ENCODE measurements at regions not wholly inside any gene's neighbourhood (a gene's known extent, or its start where the extent isn't known, plus 50 kb on each side); places are given as distances from the start of the nearest gene placed in this dataset.

DNA sequence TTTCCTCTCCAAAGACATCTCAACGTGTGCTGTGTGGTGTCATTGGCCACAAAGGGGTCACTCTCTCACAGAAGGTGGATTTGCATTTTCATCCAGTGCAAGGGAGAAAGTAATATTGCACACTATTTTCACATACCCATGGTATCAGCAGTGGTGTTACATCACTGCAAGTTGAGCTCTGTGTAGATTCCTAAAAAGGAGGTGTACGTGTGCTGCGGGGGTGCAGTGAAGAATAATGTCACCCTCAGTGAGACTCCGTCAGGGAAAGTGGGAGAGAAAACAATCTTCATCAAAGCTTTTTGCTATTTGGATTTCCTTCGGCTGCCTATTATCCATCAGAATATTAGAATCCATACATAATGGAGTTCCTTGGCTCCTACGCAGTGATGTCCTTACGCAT is 733.8 kb upstream of the FANCL start:
- Mint-ChIP-seq H3K4me3 (no peak overlapping the region), H3K27ac (no peak overlapping the region), H3K27me3 (no peaks in the 10 kb centered on the region), H3K36me3 (no peaks in the 10 kb centered on the region), H3K4me1 (no peaks in the 10 kb centered on the region), H3K9me3 (peaks cover 0 to 3% (median 0%) of the 10 kb centered on the region in 8 donors)
- ChIA-PET CTCF (ENCODE audit: partially characterized antibody) (no interaction called here), POLR2A (ENCODE audit: partially characterized antibody) (no interaction called here)
- Histone ChIP-seq H3K4me3 (ENCODE audit: low read length in 2 of 2) (no peak overlapping the region), H3K9me3 (ENCODE audit: control insufficient read depth in 1 of 2, low read length in 2 of 2) (no peaks in the 10 kb centered on the region), H3K27ac (ENCODE audit: low read depth, low read length) (no peak overlapping the region), H3K36me3 (ENCODE audit: insufficient read depth, low read length) (no peaks in the 10 kb centered on the region), H3K4me1 (ENCODE audit: insufficient read depth, low read length) (no peaks in the 10 kb centered on the region), H3K27me3 (ENCODE audit: insufficient read depth, low read length) (no peaks in the 10 kb centered on the region)
- intact Hi-C loops (cut with micrococcal nuclease), result no loop called here
- DNase-seq, result no peak

DNA sequence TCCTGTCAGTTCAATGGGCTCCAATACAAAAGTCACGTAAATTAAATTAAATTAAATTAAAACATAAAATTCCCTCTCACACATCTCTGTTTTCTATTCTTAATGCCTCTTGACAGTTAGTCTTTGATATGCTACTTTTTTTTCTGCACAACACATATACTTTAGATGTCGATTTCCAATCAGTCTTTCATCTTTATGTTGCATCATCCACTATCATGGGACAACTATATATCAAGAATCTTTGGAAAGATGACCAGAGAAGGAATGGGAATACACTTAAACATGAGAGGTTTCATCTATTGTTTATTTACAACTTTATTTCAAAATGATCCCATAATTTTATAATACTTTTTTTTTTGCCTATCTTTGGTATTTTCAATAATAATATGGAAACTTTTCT is 733.3 kb upstream of the FANCL start:
- no peaks in the 10 kb centered on the region for H3K36me3 ChIP-seq (ENCODE audit: insufficient read depth, low read length)

DNA sequence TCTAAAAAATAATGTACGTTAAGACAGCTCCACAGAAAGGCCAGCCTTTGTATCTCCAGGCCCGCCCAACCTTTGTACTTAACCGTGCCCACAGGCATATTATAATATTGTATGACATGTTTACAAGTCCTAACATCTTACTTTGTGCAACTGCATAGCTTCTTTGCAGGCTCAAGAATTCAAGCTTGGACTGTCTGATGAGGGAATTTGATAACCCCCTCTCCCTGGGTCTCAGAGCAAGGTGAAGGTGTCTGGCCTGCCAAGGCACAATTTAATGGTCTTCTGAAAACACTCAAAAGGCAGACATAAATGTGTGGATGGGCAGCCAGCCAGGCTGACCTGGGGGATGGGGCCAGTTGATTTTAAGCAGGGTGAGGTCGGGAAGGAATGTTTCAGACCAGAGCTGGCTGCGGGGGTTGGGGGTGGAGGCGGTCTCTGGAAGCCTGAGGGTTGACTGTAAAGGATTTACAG is 732.7 kb upstream of the FANCL start:
- POLR2A ChIA-PET (ENCODE audit: partially characterized antibody), result no interaction called here
- no peaks in the 10 kb centered on the region for H3K4me1 Mint-ChIP-seq

More for the DNA sequence above, 733.3 kb upstream of the FANCL start:
- no peaks in the 10 kb centered on the region for H3K4me1 ChIP-seq (ENCODE audit: insufficient read depth, low read length)
- H3K4me1 Mint-ChIP-seq, result no peaks in the 10 kb centered on the region
- no peaks in the 10 kb centered on the region for H3K27me3 ChIP-seq (ENCODE audit: insufficient read depth, low read length)
- H3K27ac ChIP-seq (ENCODE audit: low read depth, low read length), result no peak overlapping the region
- H3K4me3 Mint-ChIP-seq, result no peak overlapping the region
- CTCF ChIA-PET (ENCODE audit: partially characterized antibody), result no interaction called here
- no peak overlapping the region for H3K4me3 ChIP-seq (ENCODE audit: low read length in 2 of 2)
- intact Hi-C loops (cut with micrococcal nuclease), result no loop called here
- no peaks in the 10 kb centered on the region for H3K36me3 Mint-ChIP-seq
- H3K9me3 Mint-ChIP-seq, result peaks cover 0 to 3% (median 0%) of the 10 kb centered on the region in 8 donors
- H3K27ac Mint-ChIP-seq, result no peak overlapping the region
- H3K9me3 ChIP-seq (ENCODE audit: control insufficient read depth in 1 of 2, low read length in 2 of 2), result no peaks in the 10 kb centered on the region
- no peaks in the 10 kb centered on the region for H3K27me3 Mint-ChIP-seq
- DNase-seq, result no peak
- POLR2A ChIA-PET (ENCODE audit: partially characterized antibody), result no interaction called here

DNA sequence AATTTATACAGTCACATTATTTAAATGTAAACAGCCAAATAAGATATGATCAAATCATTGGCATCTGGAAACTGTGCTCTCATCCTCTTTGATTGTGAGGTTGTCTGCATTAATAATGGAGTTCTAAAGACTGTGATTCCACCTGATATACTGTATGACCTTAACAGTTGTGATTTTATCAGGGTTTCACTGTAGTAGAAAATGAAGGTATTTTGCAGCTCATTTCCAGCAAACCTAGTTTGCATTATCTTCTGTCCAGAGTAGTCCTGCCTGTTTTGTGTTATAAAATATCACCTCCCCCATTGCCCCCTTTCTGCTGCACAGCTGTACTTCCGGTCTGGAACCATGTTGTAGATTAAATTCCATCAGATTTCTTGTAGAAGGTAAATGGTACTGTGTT is 731.6 kb upstream of the FANCL start:
- H3K4me3 ChIP-seq (ENCODE audit: low read length in 2 of 2), result no peak overlapping the region
- DNase-seq, result no peak
- H3K27me3 Mint-ChIP-seq, result no peaks in the 10 kb centered on the region
- no peak overlapping the region for H3K4me3 Mint-ChIP-seq
- H3K27ac ChIP-seq (ENCODE audit: low read depth, low read length), result no peak overlapping the region
- H3K36me3 ChIP-seq (ENCODE audit: insufficient read depth, low read length), result no peaks in the 10 kb centered on the region
- ChIA-PET POLR2A (ENCODE audit: partially characterized antibody) (no interaction called here), CTCF (ENCODE audit: partially characterized antibody) (no interaction called here)
- intact Hi-C loops (cut with micrococcal nuclease), result no loop called here
- H3K9me3 ChIP-seq (ENCODE audit: control insufficient read depth in 1 of 2, low read length in 2 of 2), result no peaks in the 10 kb centered on the region
- no peaks in the 10 kb centered on the region for H3K27me3 ChIP-seq (ENCODE audit: insufficient read depth, low read length)
- H3K27ac Mint-ChIP-seq, result no peak overlapping the region
- H3K4me1 Mint-ChIP-seq, result no peaks in the 10 kb centered on the region
- H3K4me1 ChIP-seq (ENCODE audit: insufficient read depth, low read length), result no peaks in the 10 kb centered on the region
- H3K36me3 Mint-ChIP-seq, result no peaks in the 10 kb centered on the region
- H3K9me3 Mint-ChIP-seq, result peaks cover 0 to 3% (median 0%) of the 10 kb centered on the region in 8 donors

More for the DNA sequence above, 732.7 kb upstream of the FANCL start:
- Histone ChIP-seq H3K4me1 (ENCODE audit: insufficient read depth, low read length) (no peaks in the 10 kb centered on the region), H3K9me3 (ENCODE audit: control insufficient read depth in 1 of 2, low read length in 2 of 2) (no peaks in the 10 kb centered on the region), H3K4me3 (ENCODE audit: low read length in 2 of 2) (no peak overlapping the region), H3K27me3 (ENCODE audit: insufficient read depth, low read length) (no peaks in the 10 kb centered on the region), H3K27ac (ENCODE audit: low read depth, low read length) (no peak overlapping the region), H3K36me3 (ENCODE audit: insufficient read depth, low read length) (no peaks in the 10 kb centered on the region)
- intact Hi-C loops (cut with micrococcal nuclease), result no loop called here
- H3K27me3 Mint-ChIP-seq, result no peaks in the 10 kb centered on the region
- no peaks in the 10 kb centered on the region for H3K36me3 Mint-ChIP-seq
- H3K4me3 Mint-ChIP-seq, result no peak overlapping the region
- peaks cover 0 to 3% (median 0%) of the 10 kb centered on the region in 8 donors for H3K9me3 Mint-ChIP-seq
- H3K27ac Mint-ChIP-seq, result peak overlapping the region in 1 of 7 donors; percentile 38
- CTCF ChIA-PET (ENCODE audit: partially characterized antibody), result no interaction called here
- no peak for DNase-seq

DNA sequence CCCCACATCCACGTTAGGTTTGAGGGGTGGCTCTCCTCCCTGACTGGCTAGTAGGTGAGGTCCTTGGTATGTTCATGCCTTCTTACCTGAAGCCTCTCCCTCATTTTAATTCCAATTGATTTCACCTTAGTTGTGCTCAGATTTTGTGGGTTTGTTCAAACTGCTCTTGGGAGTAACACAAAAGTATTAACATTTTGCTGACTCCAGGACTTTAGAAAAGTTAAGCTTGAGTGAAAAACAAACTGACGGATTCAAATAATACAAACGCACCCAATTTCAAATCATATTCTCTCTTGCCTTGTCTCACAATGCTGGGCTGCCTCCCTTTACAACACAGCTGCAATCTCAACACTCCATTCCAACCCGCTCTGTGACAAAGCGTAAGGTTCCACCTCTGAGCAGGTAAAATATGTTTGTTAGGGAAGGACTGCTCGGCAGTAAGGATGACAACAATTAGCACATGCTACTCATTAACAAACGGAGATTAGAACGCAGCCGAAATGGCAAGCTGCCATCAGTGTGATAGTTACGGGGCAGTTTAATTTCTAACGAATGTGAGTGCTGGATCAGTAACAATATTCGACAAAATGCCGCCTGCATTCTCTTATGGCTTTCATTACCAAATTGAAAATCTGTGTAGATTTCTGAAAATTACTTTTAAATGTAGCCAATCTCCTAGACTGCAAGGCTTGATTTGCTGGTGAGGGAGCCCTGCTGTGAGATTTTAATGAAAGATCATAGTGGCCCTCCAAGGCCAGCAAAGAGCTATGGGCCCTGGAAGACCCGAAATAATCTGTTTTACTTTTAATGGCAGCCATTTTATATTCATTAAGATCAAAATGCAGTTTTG is 730.6 kb upstream of the FANCL start:
- no peak for DNase-seq
- Mint-ChIP-seq H3K27ac (no peak overlapping the region), H3K4me1 (no peaks in the 10 kb centered on the region), H3K9me3 (peaks cover 0 to 3% (median 0%) of the 10 kb centered on the region in 8 donors), H3K27me3 (no peaks in the 10 kb centered on the region), H3K36me3 (no peaks in the 10 kb centered on the region), H3K4me3 (no peak overlapping the region)
- Histone ChIP-seq H3K27ac (ENCODE audit: low read depth, low read length) (no peak overlapping the region), H3K4me1 (ENCODE audit: insufficient read depth, low read length) (no peaks in the 10 kb centered on the region), H3K4me3 (ENCODE audit: low read length in 2 of 2) (no peak overlapping the region), H3K36me3 (ENCODE audit: insufficient read depth, low read length) (no peaks in the 10 kb centered on the region), H3K27me3 (ENCODE audit: insufficient read depth, low read length) (no peaks in the 10 kb centered on the region), H3K9me3 (ENCODE audit: control insufficient read depth in 1 of 2, low read length in 2 of 2) (no peaks in the 10 kb centered on the region)
- intact Hi-C loops (cut with micrococcal nuclease), result no loop called here
- ChIA-PET CTCF (ENCODE audit: partially characterized antibody) (no interaction called here), POLR2A (ENCODE audit: partially characterized antibody) (no interaction called here)

DNA sequence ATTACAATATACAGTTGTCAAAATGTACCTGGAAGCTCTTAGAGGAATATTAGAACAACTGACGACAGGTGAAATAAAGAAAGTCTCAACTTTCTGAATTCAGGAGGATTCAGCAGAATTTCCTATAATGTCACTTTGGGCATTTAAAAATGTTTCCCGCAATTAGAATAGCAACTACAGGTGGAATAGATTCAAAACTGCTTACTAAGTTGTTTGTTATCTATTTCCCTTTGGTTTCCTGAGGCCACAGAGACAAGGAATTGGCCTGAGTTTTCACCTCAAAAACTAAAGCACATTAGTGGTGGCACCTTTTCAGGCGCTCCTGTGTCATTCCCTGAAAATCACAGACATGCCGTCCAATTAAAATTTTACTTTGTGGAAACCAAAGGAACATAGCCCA is 729.2 kb upstream of the FANCL start:
- Histone ChIP-seq H3K9me3 (ENCODE audit: control insufficient read depth in 1 of 2, low read length in 2 of 2) (no peaks in the 10 kb centered on the region), H3K4me1 (ENCODE audit: insufficient read depth, low read length) (no peaks in the 10 kb centered on the region), H3K4me3 (ENCODE audit: low read length in 2 of 2) (no peak overlapping the region), H3K27me3 (ENCODE audit: insufficient read depth, low read length) (no peaks in the 10 kb centered on the region), H3K36me3 (ENCODE audit: insufficient read depth, low read length) (no peaks in the 10 kb centered on the region), H3K27ac (ENCODE audit: low read depth, low read length) (no peak overlapping the region)
- Mint-ChIP-seq H3K4me3 (no peak overlapping the region), H3K27me3 (no peaks in the 10 kb centered on the region), H3K27ac (no peak overlapping the region), H3K36me3 (no peaks in the 10 kb centered on the region), H3K4me1 (no peaks in the 10 kb centered on the region), H3K9me3 (peaks cover 0 to 3% (median 0%) of the 10 kb centered on the region in 8 donors)
- no peak for DNase-seq
- intact Hi-C loops (cut with micrococcal nuclease), result no loop called here
- POLR2A ChIA-PET (ENCODE audit: partially characterized antibody), result no interaction called here
- CTCF ChIA-PET (ENCODE audit: partially characterized antibody), result no interaction called here

DNA sequence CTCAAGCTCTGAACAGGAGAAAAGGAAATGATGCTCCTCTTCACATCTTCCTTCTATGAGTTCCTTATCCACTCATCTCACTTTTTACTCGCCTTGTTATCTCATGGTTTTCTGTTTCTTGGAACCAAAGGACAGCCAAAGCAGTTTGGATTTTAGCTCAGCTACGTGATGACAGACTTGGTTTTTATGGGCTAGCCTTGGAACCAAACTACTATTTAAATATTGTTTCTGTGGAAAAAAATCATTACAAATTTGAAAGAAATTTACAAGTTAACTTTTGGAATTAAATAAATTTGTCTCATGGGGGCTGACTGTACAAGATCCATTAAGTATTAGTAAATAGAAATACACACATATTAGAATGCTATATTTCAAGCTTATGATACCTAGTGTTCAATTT is 727.8 kb upstream of the FANCL start:
- H3K9me3 Mint-ChIP-seq, result no peaks in the 10 kb centered on the region
- Histone ChIP-seq H3K4me3 (ENCODE audit: low read length in 2 of 2) (no peak overlapping the region), H3K27ac (ENCODE audit: low read depth, low read length) (no peak overlapping the region), H3K4me1 (ENCODE audit: insufficient read depth, low read length) (no peaks in the 10 kb centered on the region), H3K36me3 (ENCODE audit: insufficient read depth, low read length) (no peaks in the 10 kb centered on the region), H3K9me3 (ENCODE audit: control insufficient read depth in 1 of 2, low read length in 2 of 2) (no peaks in the 10 kb centered on the region), H3K27me3 (ENCODE audit: insufficient read depth, low read length) (no peaks in the 10 kb centered on the region)
- ChIA-PET CTCF (ENCODE audit: partially characterized antibody) (interaction anchor here (1.0 kb wide), 1 partner anchor 12 kb away, joined by 3 read pairs; no protein-coding TSS in a partner anchor), POLR2A (ENCODE audit: partially characterized antibody) (no interaction called here)
- H3K27me3 Mint-ChIP-seq, result no peaks in the 10 kb centered on the region
- H3K4me3 Mint-ChIP-seq, result no peak overlapping the region
- no peaks in the 10 kb centered on the region for H3K4me1 Mint-ChIP-seq
- intact Hi-C loops (cut with micrococcal nuclease), result no loop called here
- DNase-seq, result no peak
- no peaks in the 10 kb centered on the region for H3K36me3 Mint-ChIP-seq
- H3K27ac Mint-ChIP-seq, result no peak overlapping the region
